HG02759 (cell line): ENCODE measurements at regions not wholly inside any gene's neighbourhood (a gene's known extent, or its start where the extent isn't known, plus 50 kb on each side); places are given as distances from the start of the nearest gene placed in this dataset.

Experiments used
- ATAC-seq: cut with Tn5 transposase; IDR thresholded peaks from one replicate; pipeline ENCODE4 v1.9.1; 2021; ENCODE audit warnings: mild to moderate bottlenecking, moderate library complexity; ENCODE audit not compliant: unreplicated experiment

DNA sequence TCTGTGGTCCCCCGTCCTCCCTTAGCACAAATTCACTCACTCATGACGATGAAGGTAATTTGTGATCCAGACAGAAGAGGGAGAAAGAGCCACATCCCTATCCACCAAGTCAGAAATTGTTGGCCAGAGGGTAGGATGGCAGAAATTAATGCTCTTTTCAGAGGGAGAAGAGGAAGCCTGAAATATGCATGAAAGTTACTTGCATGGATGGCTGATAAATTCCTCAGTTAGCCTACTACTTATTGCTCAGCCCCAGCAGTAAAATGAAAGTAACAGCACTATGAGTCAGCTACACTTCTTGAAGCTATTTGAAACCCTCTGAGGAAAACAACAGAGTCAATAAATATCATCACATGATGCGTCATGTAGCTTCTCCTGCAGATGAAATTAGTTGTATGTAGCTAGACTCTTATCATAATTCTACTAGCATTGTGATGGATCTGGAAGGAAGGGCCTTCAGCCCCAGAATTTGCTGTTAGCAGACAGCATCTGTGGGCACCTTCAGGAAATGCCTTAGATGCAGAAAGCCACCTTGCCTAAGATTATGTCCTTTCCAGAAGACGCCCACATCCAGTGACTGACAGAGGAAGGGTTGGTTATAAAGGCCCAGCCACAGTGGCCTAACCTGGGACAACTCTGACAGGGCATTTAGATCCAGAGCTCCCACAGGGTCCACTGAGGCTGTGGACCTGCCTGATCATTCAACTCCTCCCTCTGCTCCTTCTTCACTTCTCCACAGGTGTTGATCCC lies 81.2 kb upstream of the CCDC112 start:
- ATAC-seq: no peak

DNA sequence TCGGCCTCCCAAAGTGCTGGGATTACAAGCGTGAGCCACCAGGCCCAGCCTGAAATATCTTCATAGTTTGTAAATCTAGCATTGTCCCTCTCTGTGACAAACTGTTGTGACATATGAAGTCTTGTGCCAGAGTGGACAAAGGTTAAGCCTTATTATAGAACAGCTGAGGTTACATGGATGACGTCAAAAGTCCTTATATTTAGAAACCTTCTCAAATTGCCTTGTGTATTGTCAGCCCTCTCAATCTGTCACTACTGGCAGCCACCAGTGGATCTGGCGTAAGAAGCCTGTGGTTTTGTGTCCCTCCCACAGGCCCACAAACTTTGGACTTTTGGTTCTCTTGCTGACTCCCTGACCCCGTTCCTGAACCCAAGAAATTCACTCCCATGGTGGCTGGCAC lies 79.4 kb upstream of the CCDC112 start:
- no peak for ATAC-seq

DNA sequence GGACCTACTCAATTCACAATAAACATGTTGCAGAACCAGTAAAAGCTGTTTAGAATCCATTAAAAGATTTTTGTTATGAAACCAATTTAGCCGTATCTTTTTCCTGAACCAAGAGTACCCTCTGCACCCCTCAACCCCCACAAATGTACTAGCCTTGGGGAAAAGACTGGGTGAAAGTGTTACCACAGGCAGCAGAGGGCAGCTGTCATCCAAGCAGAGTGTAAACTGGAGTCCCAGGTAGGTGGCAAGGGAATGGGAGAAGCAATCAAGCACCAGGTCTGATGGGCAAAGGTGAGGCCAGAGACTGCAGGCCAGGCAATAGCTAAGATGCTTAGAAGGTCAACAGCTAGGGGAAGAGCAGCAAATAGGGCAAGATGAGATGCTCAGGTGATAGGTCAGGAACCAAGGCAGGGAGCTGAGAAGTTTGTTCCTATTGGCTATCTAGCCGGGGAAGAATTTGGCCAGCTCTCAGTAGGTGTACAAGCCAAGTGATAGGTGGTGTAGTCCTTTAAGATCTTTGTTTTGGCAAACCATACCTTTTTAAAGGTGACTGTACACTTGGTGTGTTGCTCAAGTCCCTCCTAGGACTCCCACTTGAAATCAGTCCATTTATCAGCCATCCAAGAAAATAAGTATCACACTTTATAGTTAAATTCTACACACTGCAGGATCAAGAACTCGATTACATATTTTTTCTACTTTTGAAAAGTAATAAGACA lies 77.8 kb upstream of the CCDC112 start:
- ATAC-seq: no peak

DNA sequence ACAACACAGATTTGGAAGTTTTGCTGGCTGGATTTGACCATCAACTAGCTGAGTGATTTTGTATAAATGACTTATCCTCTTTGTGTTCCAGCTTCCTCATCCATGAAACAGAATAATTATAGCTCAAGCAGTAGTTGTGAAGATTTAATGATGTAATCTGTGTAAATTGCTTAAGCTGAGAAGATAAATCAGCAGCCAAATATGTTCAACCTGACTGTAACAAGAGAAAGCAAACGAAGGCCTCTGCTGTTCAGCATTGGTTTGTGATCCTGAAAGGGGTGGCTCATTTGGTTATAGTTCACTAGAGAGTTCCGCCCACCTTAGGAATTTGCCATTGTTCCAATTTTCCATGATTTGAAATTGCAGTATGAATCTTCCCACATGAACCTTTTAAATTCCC lies 75.7 kb upstream of the CCDC112 start:
- no peak for ATAC-seq

DNA sequence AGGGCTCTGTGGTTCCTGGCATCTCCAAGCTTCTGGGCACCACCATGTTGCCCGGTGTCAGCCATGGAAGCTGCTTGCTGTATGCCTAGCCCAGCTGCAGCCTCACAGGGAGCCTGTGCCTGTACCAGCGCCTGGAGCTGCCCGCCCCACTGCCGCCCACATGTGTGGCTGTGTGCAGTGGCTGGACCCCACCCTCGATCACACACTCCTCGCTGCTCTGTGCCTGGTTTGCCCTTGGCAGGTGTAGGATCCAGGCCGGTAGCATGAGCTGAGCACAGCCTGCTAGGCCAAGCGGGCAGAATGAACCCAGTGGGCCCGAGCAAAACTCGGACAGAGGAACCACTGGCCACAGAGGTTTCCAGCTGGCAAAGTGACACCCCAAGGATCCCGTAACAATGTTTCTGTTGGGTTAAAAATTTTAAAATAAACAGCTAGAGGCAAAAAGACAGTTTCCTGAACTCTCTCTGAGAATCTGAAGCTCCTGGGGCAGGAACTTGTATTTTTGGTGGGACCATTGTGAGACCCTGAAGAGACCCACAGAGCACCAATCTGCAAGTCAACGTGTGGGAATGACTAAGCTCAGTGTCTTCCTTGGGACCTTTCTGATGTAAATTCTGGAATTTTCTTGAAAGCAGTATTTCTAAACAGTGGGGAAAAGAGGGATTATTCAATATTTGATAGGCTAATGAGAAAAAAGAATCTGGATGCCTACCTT lies 73.1 kb upstream of the CCDC112 start:
- ATAC-seq: no peak

DNA sequence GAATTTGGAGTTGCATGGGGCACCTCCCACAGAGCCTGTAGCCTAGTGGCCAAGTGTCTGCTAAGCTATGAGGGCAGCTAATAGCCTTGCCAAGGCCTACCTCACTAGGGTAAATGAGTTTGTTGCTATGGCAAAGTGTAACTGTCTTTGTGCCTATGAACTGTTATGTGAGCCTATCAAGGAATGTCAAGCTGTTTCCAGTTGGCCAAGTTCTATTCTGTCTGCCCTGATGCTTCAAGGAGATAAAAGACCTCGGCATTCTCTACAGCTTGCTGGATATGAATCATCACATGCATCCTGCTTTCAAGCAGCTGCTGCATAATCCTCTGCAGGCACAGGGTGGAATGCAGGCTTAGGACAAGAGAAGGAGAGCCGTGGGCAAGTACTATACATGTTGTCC lies 69.8 kb upstream of the CCDC112 start:
- no peak for ATAC-seq

DNA sequence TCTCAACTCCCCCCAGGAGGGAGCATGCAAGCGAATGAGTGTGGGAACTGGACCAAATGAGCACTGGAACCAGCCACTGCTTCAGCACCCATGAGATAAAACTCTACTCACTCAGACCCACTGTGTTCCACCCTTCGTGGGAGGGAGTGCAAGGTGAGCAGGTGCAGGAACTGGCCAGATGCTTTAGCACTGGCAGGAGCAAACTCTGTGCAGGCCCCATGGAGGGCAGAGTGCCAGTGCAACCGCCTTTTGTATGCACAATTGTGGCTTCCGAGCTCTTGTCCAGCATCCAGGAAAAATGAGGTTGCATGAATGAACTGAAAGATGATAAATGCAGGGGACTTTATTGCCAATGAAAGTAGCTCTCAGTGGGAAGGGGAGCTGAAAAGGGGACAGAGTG lies 67.4 kb upstream of the CCDC112 start:
- ATAC-seq: no peak

DNA sequence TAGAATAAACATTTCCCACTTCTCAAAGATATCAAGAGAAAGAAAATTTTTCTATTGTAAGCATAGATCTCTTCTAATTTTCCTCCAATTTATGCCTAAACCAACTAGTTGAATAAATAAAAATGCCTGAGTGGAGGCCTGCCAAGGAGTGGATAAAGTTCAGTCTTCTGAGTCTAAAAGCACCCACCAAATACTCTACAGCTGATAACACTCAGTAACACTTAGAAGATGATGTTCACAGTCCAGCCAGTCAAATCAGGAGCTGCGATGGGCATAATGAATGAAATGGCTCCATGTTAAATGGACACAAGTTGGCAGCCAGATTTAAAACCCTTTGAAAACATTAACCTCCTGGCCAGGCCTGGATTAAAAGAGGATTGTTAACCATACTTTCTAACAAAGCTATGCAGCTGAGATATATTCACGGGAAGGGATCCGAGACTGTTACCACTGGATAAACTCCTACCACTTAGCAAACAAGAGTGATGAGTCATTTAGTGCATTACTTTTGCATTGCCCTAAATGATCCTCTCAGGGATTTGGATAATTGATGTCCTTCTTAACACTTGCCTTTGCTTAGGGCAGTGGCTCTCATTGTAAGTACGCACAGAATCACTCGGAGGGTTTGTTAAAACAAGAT lies 63.7 kb upstream of the CCDC112 start:
- no peak for ATAC-seq

DNA sequence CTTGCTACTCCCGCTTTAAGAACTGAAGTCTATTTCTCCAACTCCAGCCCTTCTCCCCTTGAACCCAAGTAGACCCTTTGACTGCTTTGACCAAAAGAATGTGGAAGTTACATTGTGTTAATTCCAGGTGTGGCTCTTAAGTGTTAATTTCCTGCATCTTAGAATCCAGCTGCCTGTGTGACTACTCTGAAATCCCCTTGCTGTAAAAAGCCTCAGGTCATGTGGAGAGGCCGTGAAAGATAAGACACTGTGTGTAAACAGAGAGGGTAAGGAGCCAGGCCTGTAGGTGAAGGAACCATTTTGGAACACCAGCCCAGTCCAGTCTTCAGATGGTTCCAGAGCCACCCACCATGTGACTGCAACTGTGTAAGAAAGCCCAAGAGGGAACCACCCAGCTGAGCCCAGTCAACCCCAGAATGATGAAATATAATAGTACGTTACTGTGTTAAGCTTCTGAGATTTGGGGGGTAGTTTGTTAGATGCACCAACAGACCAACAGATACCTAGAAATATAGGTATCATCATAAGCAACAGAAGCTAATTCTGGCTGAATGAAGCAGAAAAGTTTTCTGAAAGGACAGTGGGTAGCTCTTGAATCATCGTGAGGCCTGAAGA lies 59.4 kb upstream of the CCDC112 start:
- no peak for ATAC-seq

DNA sequence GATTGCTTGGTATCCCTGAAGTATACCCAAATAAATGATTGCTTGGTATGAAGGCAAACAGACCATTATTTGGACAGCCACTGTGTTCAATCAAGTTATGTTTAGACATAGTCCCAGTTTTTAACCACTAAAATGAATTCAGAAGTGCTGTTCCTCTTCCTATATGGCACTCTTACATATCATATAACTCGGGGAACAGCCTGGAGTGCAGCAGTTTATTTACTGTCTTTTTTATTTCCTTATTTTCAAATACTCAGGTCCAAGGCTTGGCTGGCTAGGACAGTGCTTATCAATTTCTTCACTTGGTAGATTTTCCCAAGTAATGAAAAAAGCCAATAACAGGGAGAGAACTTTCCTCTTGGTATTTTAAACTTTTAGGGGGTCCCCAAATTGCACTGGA lies 58.6 kb upstream of the CCDC112 start:
- ATAC-seq: no peak

DNA sequence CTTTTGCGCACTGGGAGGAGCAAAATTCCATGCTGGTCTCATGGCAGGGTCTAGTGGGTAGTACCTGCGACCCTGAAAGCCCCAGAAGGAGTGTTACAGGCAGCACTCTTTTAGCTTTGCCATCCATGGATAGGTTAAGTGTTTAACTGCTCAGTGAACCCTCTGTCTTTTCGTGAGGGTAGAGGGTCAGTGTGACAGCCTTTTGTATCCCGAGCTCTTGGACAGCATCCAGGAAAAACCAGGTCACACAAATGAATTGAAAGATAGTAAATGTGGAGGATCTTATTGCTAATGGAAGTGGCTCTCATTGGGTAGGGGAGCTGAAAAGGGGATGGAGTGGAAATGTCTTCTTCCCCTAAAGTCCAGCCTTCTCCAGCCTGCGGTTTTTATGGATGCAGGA lies 57.8 kb upstream of the CCDC112 start:
- ATAC-seq: no peak

DNA sequence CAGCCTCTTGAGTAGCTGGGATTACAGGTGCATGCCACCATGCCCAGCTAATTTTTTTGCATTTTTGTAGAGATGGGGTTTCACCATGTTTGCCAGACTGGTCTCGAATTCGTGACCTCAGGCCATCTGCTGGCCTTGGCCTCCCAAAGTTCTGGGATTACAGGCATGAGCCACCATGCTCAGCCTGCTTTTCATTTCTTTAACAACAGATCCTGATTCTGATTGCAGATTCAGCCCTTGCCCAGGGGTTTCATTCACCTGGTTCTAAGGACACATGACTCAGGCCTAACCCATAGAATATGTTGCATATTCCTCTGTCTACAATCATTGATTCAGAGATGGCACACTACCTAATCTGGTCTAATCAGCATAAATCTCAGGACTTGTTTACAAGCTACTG lies 56.1 kb upstream of the CCDC112 start:
- ATAC-seq: no peak

DNA sequence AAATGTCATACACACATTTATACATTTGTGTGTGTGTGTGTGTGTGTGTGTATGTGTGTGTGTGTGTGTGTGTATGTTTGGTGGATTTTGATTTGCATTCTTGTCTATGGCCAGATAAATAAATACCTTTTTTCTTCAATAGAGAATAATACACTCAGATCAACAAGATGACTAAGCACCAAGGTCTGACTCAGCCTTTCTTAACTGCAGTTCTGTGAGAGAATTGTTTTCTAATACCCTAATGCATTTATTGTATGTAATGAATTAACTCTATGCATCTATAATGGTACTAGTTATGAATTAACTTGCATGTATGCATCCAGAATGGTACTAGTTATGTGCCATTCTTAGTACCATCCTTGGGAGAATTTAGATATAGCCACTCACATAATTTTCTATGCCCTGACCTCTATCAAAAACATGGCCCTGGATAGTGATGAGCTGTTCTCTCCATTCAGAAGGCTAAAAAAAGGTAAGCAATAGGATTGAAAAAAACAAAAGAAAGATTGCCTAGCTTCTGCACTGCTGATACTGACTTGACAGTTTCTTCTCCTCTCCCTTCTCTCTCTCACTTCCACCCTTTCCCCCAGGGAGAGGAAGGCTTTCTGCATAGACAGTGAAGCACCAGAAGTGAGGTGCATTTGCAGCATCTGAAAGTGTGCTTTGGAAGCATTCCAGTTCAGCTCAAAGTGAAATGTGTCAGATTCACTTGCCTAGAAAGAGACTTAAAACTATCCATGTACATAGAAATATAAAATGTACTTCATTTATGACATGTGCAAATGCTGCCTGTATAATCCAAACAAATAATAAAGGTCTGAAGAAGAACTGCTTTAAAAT lies 55.1 kb upstream of the CCDC112 start:
- no peak for ATAC-seq

DNA sequence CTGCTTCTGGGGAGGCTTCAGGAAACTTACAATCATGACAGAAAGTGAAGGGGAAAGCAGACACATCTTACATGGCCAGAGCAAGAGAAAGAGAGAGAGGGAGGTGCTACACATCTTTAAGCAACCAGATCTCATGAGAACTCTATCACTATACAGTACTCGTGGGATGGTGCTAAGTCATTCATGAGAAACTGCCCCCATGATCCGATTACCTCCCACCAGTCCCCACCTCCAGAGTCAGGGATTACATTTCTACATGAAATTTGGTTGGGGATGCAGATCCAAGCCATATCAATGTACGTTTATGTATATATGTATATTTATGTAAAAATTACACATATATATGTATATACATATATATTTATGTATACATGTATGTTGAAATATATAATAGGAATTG lies 54.4 kb upstream of the CCDC112 start:
- ATAC-seq: no peak

DNA sequence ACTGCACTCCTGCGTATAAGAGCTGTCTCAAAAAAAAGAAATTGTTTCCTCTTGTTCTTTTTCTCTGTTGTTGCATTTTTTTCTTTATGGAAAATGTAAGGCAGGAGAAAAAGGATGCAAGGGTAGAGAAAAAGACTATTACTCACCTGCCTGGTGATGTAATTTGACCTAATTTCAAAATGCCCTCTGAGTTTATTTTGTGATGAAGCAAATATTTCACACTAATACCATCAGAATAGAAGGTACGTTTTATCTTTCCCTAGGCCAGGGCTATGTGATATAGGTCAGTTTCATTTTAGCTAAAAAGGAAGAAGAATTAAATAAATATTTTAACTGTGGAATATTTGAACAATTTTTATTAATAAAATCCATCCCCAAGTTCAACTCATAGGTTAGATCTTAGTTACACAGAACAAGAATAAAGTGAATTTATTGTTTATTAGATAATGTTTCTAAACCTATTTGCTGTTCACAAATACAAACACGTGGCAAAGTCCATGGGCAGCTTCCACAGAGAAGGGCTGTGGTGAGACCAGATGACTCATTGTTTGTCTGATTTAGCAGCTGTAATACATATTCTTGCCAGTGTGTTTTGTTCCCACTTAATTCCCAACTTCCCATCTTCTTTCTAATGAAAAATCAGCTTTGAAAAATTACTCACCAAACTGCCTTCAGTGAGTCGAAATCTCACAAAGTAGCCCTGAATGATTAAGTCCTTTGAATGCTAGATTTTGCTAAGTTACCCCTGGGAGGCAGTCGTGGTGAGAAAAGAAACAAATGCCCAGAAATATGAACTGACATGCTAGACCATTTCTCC lies 52.8 kb upstream of the CCDC112 start:
- no peak for ATAC-seq

DNA sequence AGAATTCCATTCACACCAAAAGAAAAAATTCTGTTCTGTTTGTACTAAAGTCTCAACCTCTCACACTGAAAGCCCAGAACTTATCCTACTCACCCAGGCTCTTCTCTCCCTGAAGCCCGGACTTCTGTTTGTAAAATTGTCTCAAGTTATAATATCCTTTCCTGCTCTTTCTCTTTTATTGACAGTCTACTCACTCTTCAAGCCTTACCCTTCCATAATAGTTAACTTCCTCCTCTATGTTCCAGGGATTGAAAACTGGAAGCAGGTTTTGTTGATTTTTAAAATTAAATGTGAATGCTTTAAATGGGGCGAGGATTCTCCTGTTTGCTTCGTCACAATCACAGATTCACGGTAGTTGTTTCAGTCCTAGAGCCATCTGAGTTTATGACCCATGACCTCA lies 51.7 kb upstream of the CCDC112 start:
- no peak for ATAC-seq
